Astrocyte (in vitro differentiated cells and primary cell): ENCODE measurements at regions not wholly inside any gene's neighbourhood (a gene's known extent, or its start where the extent isn't known, plus 50 kb on each side); places are given as distances from the start of the nearest gene placed in this dataset.

Experiments used
- DNase-seq: peaks from one replicate; pipeline ENCODE4 v3.0.0-alpha.2; 2010; ENCODE audit warnings: low read depth
- FAIRE-seq: peaks from 2 replicates; lab custom pipeline; 2011; peaks lifted over from hg19 to GRCh38; lab: Jason Lieb, UNC
- H2AFZ ChIP-seq: 2 replicates; pipeline ENCODE4 v1.6.0; 2012; ENCODE audit warnings: low read depth, low read length, inconsistent platforms
- H3K27ac ChIP-seq: 2 replicates; pipeline ENCODE4 v1.5.1; 2011; ENCODE audit warnings: low read depth, low read length, inconsistent platforms
- H3K27me3 ChIP-seq: 2 replicates; pipeline ENCODE4 v1.6.0; 2011; ENCODE audit warnings: low read length, inconsistent platforms; ENCODE audit not compliant: insufficient read depth
- H3K36me3 ChIP-seq: 2 replicates; pipeline ENCODE4 v1.5.1; 2011; ENCODE audit warnings: low read length, inconsistent platforms; ENCODE audit not compliant: insufficient read depth
- H3K4me1 ChIP-seq: 2 replicates; pipeline ENCODE4 v1.5.1; 2011; ENCODE audit warnings: low read length, inconsistent platforms; ENCODE audit not compliant: insufficient read depth
- H3K4me2 ChIP-seq: 2 replicates; pipeline ENCODE4 v1.6.0; 2012; ENCODE audit warnings: low read length, inconsistent platforms
- H3K4me3 ChIP-seq: 2 replicates; pipeline ENCODE4 v1.5.1; 2011; ENCODE audit warnings: low read depth, mild to moderate bottlenecking, low read length, inconsistent platforms; ENCODE audit not compliant: insufficient read depth
- H3K79me2 ChIP-seq: 2 replicates; pipeline ENCODE4 v1.6.0; 2012; ENCODE audit warnings: mild to moderate bottlenecking, low read length, inconsistent platforms; ENCODE audit not compliant: insufficient read depth
- H3K9ac ChIP-seq: 2 replicates; pipeline ENCODE4 v1.6.0; 2012; ENCODE audit warnings: mild to moderate bottlenecking, low read length, inconsistent platforms
- H3K9me3 ChIP-seq: 2 replicates; pipeline ENCODE4 v1.5.1; 2012; ENCODE audit warnings: low read depth, mild to moderate bottlenecking, low read length, inconsistent platforms; ENCODE audit not compliant: insufficient read depth
- H4K20me1 ChIP-seq: 2 replicates; pipeline ENCODE4 v1.6.0; 2012; ENCODE audit warnings: low read length, inconsistent platforms; ENCODE audit not compliant: insufficient read depth
- H3K27ac Mint-ChIP-seq: one replicate; pipeline ENCODE4 v1.8.0; 2021; ENCODE audit warnings: mild to moderate bottlenecking, mixed read lengths; ENCODE audit not compliant: unreplicated experiment
- H3K27me3 Mint-ChIP-seq: one replicate; pipeline ENCODE4 v1.8.0; 2021; ENCODE audit warnings: low read depth, mixed read lengths; ENCODE audit not compliant: unreplicated experiment
- H3K36me3 Mint-ChIP-seq: one replicate; pipeline ENCODE4 v1.8.0; 2021; ENCODE audit warnings: low read depth, mixed read lengths; ENCODE audit not compliant: unreplicated experiment
- H3K4me1 Mint-ChIP-seq: one replicate; pipeline ENCODE4 v1.8.0; 2021; ENCODE audit warnings: low read depth, mixed read lengths; ENCODE audit not compliant: unreplicated experiment
- H3K4me3 Mint-ChIP-seq: one replicate; pipeline ENCODE4 v1.8.0; 2021; ENCODE audit warnings: mild to moderate bottlenecking, moderate library complexity, mixed read lengths; ENCODE audit not compliant: unreplicated experiment
- H3K9me3 Mint-ChIP-seq: one replicate; pipeline ENCODE4 v1.8.0; 2021; ENCODE audit warnings: mild to moderate bottlenecking, mixed read lengths; ENCODE audit not compliant: unreplicated experiment
- EZH2 ChIP-seq: IDR thresholded peaks from 2 replicates; pipeline ENCODE4 v1.6.1; 2012; ENCODE audit warnings: mild to moderate bottlenecking, low read length, inconsistent platforms; ENCODE audit not compliant: insufficient read depth
- TF ChIP-seq, protein P1 (sequence below): IDR thresholded peaks from 2 replicates; pipeline ENCODE4 v1.5.1; 2011; ENCODE audit warnings: low read depth, mild to moderate bottlenecking, inconsistent platforms, low read length, moderate library complexity; ENCODE audit not compliant: insufficient read depth

DNA sequence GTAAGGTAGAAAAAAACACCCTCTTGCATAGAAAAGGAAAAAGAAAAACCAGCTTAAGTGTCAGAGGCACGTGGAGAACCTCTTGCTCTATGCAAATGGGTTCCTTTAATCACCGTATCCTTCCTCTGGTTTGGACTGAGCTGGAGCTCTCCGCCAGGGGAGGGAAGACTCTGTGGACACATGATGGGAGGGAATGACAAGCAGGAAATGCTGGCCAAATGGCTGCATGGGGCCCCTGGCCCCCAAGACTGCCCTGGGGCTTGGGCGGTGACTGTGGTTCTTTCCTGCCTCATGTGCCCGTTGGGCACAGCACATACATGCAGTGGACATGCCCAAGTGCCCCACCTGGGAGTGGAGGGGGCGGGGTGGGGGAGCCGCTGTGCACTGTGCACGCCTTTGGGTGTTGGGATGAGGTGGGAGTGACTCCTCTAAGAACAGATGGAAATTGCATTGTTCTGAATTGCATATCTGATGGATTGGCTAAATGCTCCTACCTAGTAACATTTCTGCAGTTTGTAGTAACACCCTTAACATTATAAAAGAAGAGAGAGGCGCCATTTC, 166.4 kb upstream of the AVPR1A start:
- H3K9me3 ChIP-seq = no peaks in the 10 kb centered on the region
- FAIRE-seq = no peak
- no peaks in the 10 kb centered on the region for H4K20me1 ChIP-seq
- H3K4me1 Mint-ChIP-seq = peaks cover 13% of the 10 kb centered on the region
- no peak overlapping the region for H3K4me3 ChIP-seq
- no peaks in the 10 kb centered on the region for H3K9me3 Mint-ChIP-seq
- no peak for DNase-seq
- H3K36me3 Mint-ChIP-seq = no peaks in the 10 kb centered on the region
- no peak for TF ChIP-seq EZH2
- TF ChIP-seq, protein P1, sequence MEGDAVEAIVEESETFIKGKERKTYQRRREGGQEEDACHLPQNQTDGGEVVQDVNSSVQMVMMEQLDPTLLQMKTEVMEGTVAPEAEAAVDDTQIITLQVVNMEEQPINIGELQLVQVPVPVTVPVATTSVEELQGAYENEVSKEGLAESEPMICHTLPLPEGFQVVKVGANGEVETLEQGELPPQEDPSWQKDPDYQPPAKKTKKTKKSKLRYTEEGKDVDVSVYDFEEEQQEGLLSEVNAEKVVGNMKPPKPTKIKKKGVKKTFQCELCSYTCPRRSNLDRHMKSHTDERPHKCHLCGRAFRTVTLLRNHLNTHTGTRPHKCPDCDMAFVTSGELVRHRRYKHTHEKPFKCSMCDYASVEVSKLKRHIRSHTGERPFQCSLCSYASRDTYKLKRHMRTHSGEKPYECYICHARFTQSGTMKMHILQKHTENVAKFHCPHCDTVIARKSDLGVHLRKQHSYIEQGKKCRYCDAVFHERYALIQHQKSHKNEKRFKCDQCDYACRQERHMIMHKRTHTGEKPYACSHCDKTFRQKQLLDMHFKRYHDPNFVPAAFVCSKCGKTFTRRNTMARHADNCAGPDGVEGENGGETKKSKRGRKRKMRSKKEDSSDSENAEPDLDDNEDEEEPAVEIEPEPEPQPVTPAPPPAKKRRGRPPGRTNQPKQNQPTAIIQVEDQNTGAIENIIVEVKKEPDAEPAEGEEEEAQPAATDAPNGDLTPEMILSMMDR = no peak
- H3K4me3 Mint-ChIP-seq = no peak overlapping the region
- peaks cover 2% of the 10 kb centered on the region for H3K27me3 ChIP-seq
- H2AFZ ChIP-seq = no peak overlapping the region
- H3K4me2 ChIP-seq = no peak overlapping the region
- no peak overlapping the region for H3K27ac Mint-ChIP-seq
- no peaks in the 10 kb centered on the region for H3K36me3 ChIP-seq
- no peaks in the 10 kb centered on the region for H3K79me2 ChIP-seq
- no peak overlapping the region for H3K9ac ChIP-seq
- no peaks in the 10 kb centered on the region for H3K27me3 Mint-ChIP-seq
- H3K27ac ChIP-seq = no peak overlapping the region
- H3K4me1 ChIP-seq = peaks cover 9% of the 10 kb centered on the region

DNA sequence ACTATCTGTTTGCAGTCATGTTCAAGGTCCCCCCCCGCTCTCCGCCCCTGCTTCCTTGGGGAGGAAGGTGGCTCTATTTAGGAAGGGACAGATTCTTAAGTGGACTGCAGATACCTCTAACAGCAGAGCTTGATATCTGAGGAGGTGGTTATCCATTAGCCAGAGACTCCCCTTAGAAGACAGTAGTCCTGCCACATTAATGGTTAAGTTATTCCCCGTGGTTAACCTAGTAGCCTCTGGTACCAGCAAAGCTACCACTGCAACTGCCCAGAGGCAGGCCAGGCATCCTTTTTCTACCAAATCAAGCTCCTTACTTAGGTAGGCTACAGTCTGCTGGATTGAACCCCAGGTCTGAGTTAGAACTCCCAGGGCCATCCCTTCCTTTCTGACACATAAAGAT, 162.1 kb upstream of the AVPR1A start:
- Histone ChIP-seq H3K79me2 (no peaks in the 10 kb centered on the region), H3K4me2 (no peak overlapping the region), H3K27me3 (peaks cover 2% of the 10 kb centered on the region), H3K4me3 (no peak overlapping the region), H3K9ac (no peak overlapping the region), H2AFZ (no peak overlapping the region), H3K27ac (no peak overlapping the region), H3K4me1 (no peaks in the 10 kb centered on the region), H3K9me3 (no peaks in the 10 kb centered on the region), H3K36me3 (no peaks in the 10 kb centered on the region), H4K20me1 (no peaks in the 10 kb centered on the region)
- FAIRE-seq = no peak
- peaks cover 4% of the 10 kb centered on the region for H3K9me3 Mint-ChIP-seq
- no peaks in the 10 kb centered on the region for H3K27me3 Mint-ChIP-seq
- H3K4me1 Mint-ChIP-seq = peaks cover 4% of the 10 kb centered on the region
- H3K27ac Mint-ChIP-seq = no peak overlapping the region
- H3K4me3 Mint-ChIP-seq = no peak overlapping the region
- no peaks in the 10 kb centered on the region for H3K36me3 Mint-ChIP-seq
- TF ChIP-seq, protein P1 = no peak
- no peak for TF ChIP-seq EZH2
- DNase-seq = no peak

DNA sequence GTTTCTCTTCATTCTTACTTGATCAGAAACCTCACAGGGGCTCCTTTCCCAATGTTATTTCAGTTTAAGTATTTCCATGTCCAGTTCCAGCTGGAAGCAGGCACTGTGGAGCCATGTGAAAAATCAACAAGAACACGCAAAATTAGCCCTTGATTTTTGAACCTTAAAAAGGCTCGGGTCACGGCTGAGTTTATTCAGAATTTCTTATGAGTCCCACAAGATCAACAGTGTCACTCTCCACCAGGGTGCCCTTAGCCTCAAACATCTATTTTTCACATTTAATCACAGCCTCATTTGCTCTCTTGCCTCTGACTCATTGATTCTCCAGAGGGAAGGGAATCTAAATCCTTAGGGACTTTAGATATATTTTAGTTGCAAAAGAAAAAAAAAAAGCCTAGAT, 157.7 kb upstream of the AVPR1A start:
- Histone ChIP-seq H3K4me3 (no peak overlapping the region), H3K4me2 (peak overlapping the region; percentile 46), H2AFZ (no peak overlapping the region), H3K27me3 (no peaks in the 10 kb centered on the region), H4K20me1 (no peaks in the 10 kb centered on the region), H3K36me3 (no peaks in the 10 kb centered on the region), H3K9me3 (no peaks in the 10 kb centered on the region), H3K4me1 (no peaks in the 10 kb centered on the region), H3K27ac (no peak overlapping the region), H3K9ac (no peak overlapping the region), H3K79me2 (no peaks in the 10 kb centered on the region)
- H3K9me3 Mint-ChIP-seq = peaks cover 7% of the 10 kb centered on the region
- H3K36me3 Mint-ChIP-seq = no peaks in the 10 kb centered on the region
- TF ChIP-seq EZH2 = no peak
- TF ChIP-seq, protein P1 = no peak
- H3K27ac Mint-ChIP-seq = no peak overlapping the region
- no peak overlapping the region for H3K4me3 Mint-ChIP-seq
- H3K4me1 Mint-ChIP-seq = peaks cover 5% of the 10 kb centered on the region
- H3K27me3 Mint-ChIP-seq = no peaks in the 10 kb centered on the region
- FAIRE-seq (no peak), DNase-seq (no peak)
